ENCODE measurements at regions not wholly inside any gene's neighbourhood (a gene's known extent, or its start where the extent isn't known, plus 50 kb on each side); places are given as distances from the start of the nearest gene placed in this dataset.

DNA sequence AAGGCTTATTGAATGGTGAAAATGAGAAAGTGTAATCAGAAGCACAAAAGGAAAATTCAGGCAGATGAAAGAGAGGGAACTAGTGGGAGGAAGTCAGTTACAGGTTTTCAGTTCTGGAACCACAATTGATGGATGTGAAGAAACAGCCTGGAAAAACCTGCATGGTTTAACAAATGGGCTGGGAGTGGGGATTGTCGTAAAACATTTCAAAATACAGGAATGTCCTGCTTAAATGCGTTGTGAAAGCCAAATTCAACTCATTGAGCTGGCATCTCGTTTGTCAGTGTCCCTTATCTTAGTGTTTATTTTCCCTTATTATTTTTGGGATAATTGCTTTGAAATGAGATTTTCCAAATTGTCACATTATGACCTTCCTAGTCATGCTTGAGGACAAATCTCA, 106.5 kb upstream of the RFC3 start:
- ATAC-seq: no peak
- no peak for DNase-seq

- ATAC-seq: no peak
- DNase-seq: no peak
Measured at GRCh38 chr13:33717775-33718174, 100.2 kb upstream of the RFC3 start.

- no peak for ATAC-seq
- no peak for DNase-seq
Measured at GRCh38 chr13:33721724-33722123, 96.2 kb upstream of the RFC3 start.

- peak; percentile 30 for ATAC-seq
- DNase-seq: no peak
Measured at GRCh38 chr13:33722216-33722915, 95.6 kb upstream of the RFC3 start.

- ATAC-seq: no peak
- DNase-seq: no peak
Measured at GRCh38 chr13:33723365-33723764, 94.6 kb upstream of the RFC3 start.

DNA sequence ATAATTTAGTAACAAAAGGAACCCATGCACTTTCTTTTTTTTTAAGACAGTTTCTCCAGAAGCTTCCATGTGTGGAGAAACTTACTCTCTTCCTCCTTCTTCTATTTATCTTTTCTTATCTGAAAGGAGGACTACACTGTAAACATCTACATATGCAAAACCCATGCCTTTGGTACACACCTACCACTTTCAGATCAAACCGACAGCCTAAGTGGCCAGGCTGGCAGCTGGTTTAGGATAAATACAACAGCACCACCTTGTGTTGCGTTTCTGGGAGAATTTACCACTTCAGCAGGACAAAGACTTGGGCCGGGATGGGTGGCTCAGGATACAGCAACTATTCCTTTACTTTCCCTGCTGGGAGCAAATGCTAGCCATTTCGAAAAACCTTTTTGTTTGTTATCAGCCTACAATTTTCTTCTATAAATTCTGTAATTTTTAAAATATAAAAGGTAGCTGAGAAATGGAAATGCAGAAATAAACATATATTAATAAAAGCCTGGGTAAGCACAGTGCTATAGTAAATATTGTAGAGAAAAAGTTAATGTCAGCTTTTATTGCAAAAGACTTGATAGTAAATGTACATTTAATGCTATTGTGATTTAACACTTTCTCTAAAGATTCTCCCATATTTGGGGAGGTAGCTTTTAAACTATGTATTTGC, 94.0 kb upstream of the RFC3 start:
- DNase-seq (peak; percentile 59), ATAC-seq (peak; percentile 82)

- DNase-seq (no peak), ATAC-seq (no peak)
Measured at GRCh38 chr13:33725340-33725739, 92.6 kb upstream of the RFC3 start.

DNA sequence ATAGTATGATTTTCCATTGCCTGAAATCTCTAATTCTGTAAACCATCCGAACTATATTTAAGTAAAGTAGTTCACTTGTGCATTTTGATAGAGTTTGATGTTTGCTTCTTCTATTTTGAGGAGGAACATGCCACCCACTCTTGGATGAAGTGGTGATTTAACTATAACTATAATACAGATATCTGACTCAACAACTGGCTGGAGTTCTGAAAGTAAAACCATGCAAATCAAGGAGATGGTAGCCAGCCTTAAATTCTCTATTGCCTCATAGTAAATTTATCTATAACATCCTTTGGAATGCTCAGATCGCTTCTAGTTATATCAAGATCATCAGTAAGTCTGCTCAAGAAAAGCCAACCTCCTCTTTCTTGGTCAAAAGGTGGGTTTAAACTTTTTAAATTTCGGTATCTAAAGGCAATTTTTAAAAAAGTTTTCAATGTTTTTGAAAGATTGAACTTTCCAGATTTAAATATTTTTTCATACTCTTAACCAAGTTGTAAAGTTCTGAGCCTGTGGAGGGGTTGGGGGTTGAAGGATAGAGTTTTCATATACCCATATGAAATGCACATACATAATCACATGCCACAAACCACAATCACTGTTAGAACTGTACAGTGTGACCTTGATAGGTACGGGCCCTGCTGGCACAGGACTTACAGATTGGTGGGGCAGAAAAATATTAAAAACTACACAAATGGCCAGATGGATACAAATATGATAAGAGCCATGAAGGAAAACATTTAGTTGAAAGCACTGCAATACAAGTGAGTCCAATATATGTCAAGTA, 90.5 kb upstream of the RFC3 start:
- ATAC-seq (no peak), DNase-seq (no peak)

GRCh38 chr13:33728271-33729037, 89.5 kb upstream of the RFC3 start:
- no peak for ATAC-seq
- DNase-seq: no peak

DNA sequence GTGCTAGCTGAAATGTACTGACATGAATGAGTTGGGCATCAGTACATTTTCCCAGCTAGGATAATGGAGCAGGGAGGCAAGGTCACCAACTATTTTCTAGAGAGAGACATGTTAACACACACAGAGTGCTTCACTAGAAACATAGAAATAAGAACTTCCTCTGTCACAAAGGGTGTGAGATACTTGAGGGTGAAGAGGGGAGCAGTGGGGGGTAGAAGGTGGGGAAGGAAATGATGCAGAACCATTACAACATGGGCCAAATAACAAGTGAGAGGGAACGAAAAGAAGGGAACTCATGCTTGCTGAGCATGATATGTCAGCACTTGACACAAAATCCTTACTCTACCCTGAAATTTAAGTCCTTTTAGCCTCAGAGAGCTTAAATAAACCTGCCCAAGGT, 87.8 kb upstream of the RFC3 start:
- ATAC-seq: no peak
- no peak for DNase-seq

DNA sequence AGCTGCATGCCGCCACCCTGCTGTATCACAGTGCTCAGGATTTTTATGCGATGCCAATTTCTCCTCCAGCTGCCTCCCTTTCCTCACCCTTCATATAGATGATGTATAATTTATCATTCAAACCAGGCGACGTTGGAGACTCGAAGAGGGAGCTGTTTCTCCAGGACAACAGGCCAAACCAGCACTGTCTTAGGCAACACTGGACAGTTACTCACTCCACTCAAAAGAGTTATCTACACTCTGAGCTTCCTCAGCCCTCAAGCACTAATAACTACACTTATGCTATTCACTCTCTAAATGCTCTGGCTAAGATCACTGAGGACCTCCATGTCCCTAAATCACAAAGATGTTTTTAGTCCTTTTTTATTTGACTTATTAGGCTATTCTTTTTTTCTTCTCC, 87.3 kb upstream of the RFC3 start:
- no peak for ATAC-seq

DNA sequence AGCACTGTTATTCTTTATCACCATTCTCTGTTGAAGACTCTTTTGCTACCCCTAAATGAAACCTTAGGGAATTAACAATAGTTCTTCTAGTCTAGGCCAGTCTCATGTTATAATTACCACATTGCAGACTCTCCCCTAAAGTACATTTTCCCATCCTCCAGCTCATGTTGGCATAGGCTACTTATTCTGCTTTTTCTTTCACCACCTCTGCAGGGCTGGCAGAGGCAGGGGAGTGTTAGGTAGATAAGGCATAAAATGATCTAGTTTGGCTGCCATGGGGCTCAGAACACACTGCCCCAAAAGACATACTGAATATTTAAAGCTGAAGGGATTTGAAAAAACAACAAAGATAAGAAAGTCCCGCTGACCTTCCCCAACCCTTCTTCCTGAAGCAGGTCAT, 82.7 kb upstream of the RFC3 start:
- DNase-seq (no peak), ATAC-seq (no peak)

More for the DNA sequence above, 87.3 kb upstream of the RFC3 start:
- DNase-seq: no peak

DNA sequence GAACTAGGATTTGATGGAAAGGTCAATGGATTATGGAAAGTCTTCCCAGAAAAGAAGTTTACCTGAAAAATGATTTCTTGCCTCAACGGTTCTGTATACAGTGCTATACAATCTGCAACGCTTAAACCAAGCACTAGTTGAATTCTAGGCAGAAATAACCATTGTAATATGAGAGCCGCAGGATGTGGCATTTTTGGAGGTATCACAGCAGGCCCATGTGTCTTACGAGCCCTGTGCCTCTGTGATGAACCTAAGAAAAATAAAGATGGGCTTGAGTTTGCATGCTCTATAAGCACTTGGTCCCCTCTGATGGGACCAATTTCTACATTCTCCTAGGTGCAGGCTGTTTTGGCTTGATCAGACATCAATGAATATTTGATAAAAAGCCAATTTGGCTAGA, 78.7 kb upstream of the RFC3 start:
- ATAC-seq: no peak
- no peak for DNase-seq

GRCh38 chr13:33740134-33740538, 77.8 kb upstream of the RFC3 start:
- DNase-seq (no peak), ATAC-seq (no peak)

DNA sequence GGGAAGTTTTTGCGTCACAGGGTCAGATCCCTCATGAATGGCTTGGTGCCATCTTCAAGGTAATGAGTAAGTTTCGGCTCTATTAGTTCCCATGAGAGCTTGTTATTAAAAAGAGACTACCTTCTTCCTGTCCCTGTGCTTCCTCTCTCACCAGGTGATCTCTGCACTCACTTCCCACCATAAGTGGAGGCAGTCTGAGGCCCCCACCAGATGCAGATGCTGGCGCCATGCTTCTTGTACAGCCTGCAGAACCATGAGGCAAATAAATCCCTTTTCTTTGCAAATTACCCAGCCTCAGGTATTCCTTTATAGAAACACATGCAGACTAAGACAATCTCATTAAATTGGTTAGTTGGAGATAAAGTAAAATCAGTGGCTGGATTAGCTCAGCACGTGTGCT, 75.6 kb upstream of the RFC3 start:
- DNase-seq (no peak), ATAC-seq (no peak)

DNA sequence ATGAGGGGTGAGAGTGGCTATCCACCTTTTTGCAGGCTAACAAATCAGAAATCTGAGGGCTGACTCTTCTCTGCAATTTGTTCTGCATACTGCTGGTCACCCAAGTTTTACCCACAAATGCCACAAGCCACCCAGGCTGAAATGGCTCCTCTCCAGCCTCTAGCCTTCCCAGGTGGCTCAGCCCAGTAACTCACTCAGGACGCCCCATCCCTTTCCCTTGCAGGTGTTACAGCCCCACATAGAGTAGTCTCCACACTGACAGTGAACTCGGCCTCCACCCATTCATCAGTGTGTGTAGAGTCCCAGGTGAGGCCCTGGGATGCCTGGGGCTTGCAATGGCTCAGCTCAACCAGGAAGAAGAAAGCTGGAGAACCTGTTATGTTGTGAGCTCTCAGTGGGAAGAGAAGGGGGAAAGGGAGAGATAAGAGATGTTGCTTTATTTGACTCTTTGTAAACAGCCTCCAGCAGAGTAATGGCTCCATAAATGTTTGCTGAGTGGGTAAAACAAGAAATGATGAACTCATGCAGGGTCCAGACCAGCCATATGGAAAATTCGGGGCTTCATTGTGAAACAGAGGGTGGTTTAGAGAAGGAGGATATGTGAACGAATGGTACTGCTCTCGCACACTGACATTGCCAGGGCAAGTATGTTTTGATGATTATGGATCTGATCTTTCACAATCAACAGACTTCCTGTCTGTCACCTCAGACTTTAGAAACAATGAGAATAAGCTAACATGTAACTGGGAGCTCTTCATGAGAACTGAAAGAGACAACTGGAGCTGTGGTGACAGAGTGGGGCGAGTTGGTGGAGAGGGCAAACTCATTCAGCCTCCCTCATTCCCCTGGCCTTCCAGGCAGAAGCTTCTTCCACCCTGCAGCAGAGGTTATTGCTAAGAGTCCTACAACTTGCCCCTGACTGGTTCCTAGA, 74.2 kb upstream of the RFC3 start:
- ATAC-seq: peak; percentile 43
- DNase-seq: no peak

GRCh38 chr13:33744589-33745369, 73.2 kb upstream of the RFC3 start:
- ATAC-seq: no peak
- DNase-seq: no peak

DNA sequence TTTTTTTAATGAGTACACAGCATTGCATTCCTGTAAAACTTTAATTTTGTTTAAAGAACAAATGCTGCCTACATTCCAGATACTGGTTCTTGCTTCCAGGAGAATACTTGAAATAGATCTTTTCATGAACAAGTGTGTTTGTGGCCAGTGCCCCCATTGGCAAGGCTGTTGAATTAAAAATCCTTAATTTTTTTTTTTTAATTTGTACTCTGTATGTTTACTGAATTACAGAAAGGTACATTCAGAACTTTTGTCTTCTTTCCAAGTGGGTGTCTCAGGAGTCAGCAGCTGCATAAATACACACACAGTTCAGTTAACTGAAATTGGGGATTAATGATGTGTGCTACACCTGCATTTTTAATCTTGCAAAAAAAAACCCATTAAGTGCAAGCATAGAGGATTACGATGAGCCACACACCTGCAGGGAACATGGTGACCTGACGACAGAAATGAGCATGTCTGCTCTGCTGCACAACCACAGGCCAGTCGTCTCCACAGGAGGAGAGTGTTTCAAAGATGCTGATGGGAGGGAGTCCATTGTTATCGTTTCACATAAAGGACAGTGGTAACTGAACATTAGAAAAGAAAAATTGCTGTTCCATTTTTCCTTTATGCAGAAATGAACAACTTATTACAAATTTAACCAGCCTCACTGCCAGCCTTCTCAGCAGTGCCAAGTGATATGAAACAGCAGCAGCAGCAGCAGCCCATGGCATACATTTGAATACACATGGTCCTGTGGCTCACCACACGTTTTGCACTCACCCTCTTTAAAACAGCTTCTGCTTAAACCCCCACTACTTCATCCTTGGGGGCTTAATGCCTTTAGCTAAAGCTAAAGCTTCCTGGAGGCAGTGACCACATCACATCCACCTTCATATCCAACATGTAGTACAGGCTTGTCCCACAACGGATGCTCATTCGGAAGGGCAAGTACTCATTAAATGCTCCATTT, 72.3 kb upstream of the RFC3 start:
- no peak for ATAC-seq

GRCh38 chr13:33746867-33747266, 71.1 kb upstream of the RFC3 start:
- DNase-seq (no peak), ATAC-seq (no peak)

More for the DNA sequence above, 72.3 kb upstream of the RFC3 start:
- DNase-seq: no peak

All from stimulated activated naive CD8-positive, alpha-beta T cell treated with anti-CD3 and anti-CD28 coated beads, Interleukin-15, Interleukin-2, amounts not matched to agents 100 U/mL and 50 U/mL, for 24 hours (primary cell).